ENCODE measurements at regions not wholly inside any gene's neighbourhood (a gene's known extent, or its start where the extent isn't known, plus 50 kb on each side); places are given as distances from the start of the nearest gene placed in this dataset.

DNA sequence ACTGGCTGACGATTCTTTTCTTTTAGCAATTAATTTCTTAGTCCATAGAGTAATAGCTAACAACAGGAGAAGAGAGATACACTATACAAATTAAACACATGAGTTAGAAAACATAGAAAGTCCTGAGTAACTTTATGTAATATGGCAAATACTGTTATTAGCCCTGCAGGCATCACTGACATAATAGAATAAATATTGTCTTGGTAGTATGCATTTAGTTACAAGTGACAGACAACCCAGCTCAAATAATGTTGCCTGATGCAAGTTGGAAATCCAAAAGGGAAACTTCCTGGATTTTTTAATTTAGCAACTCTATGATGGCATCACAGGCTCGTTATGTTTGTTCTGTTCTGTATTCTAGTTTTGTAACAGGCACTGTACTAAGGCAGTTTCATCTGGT, 95.1 kb downstream of the DKK1 start:
- H3K27ac ChIP-seq: no peak overlapping the region
- TF ChIP-seq, protein P1, sequence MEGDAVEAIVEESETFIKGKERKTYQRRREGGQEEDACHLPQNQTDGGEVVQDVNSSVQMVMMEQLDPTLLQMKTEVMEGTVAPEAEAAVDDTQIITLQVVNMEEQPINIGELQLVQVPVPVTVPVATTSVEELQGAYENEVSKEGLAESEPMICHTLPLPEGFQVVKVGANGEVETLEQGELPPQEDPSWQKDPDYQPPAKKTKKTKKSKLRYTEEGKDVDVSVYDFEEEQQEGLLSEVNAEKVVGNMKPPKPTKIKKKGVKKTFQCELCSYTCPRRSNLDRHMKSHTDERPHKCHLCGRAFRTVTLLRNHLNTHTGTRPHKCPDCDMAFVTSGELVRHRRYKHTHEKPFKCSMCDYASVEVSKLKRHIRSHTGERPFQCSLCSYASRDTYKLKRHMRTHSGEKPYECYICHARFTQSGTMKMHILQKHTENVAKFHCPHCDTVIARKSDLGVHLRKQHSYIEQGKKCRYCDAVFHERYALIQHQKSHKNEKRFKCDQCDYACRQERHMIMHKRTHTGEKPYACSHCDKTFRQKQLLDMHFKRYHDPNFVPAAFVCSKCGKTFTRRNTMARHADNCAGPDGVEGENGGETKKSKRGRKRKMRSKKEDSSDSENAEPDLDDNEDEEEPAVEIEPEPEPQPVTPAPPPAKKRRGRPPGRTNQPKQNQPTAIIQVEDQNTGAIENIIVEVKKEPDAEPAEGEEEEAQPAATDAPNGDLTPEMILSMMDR (IDR thresholded peaks at IDR 0.05; ENCODE audit: low read depth, low read length): no peak
- no peaks in the 10 kb centered on the region for H3K36me3 ChIP-seq
- H3K9me3 ChIP-seq (ENCODE audit: low read depth): no peaks in the 10 kb centered on the region
- H3K4me1 ChIP-seq (ENCODE audit: low read depth): no peaks in the 10 kb centered on the region
- no peaks in the 10 kb centered on the region for H3K27me3 ChIP-seq
- no peak for DNase-seq (ENCODE audit: low read depth in 1 of 2, low spot score in 1 of 2)
- H3K4me3 ChIP-seq: no peak overlapping the region

DNA sequence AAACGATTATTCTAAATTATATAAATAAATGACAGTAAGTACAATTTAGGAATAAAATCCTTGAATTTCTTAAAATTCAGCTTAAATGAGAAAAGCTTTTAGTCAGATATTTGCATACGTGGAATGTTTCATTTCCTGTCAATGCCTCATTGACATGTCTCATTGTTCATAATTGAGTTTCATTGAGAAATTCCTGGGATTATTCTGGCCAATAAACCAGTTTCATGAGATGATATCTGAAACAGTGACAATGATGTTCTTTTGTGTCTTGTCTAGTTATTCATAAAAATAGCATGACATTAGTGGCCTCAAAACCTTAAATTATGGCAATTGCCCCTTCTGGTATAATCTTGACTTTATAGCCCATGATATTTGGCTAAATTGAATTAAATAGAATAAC, 95.8 kb downstream of the DKK1 start:
- H3K27me3 ChIP-seq: no peaks in the 10 kb centered on the region
- no peak overlapping the region for H3K27ac ChIP-seq
- TF ChIP-seq, protein P1 (IDR thresholded peaks at IDR 0.05; ENCODE audit: low read depth, low read length): no peak
- no peak for DNase-seq (ENCODE audit: low read depth in 1 of 2, low spot score in 1 of 2)
- H3K9me3 ChIP-seq (ENCODE audit: low read depth): no peaks in the 10 kb centered on the region
- no peak overlapping the region for H3K4me3 ChIP-seq
- no peaks in the 10 kb centered on the region for H3K4me1 ChIP-seq (ENCODE audit: low read depth)
- H3K36me3 ChIP-seq: no peaks in the 10 kb centered on the region

DNA sequence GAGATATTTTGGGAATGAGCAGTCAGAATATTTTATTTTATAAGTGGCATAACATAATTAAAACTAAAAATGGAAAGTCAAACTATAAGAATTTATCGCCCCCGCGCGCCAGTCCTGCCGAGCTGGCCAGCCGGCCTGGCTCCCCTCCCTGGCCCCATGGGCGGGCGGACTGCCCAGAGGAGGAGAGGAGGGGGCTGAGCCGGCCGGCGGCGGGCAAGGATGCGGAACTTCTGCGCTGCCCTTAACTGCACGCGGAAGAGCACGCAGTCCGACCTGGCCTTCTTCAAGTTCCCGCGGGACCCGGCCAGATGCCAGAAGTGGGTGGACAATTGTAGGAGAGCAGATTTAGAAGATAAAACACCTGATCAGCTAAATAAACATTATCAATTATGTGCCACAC, 96.8 kb downstream of the DKK1 start:
- H3K27ac ChIP-seq: no peak overlapping the region
- H3K27me3 ChIP-seq: no peaks in the 10 kb centered on the region
- TF ChIP-seq, protein P1 (IDR thresholded peaks at IDR 0.05; ENCODE audit: low read depth, low read length): no peak
- no peak for DNase-seq (ENCODE audit: low read depth in 1 of 2, low spot score in 1 of 2)
- H3K9me3 ChIP-seq (ENCODE audit: low read depth): no peaks in the 10 kb centered on the region
- H3K4me3 ChIP-seq: no peak overlapping the region
- H3K36me3 ChIP-seq: no peaks in the 10 kb centered on the region
- H3K4me1 ChIP-seq (ENCODE audit: low read depth): no peaks in the 10 kb centered on the region

DNA sequence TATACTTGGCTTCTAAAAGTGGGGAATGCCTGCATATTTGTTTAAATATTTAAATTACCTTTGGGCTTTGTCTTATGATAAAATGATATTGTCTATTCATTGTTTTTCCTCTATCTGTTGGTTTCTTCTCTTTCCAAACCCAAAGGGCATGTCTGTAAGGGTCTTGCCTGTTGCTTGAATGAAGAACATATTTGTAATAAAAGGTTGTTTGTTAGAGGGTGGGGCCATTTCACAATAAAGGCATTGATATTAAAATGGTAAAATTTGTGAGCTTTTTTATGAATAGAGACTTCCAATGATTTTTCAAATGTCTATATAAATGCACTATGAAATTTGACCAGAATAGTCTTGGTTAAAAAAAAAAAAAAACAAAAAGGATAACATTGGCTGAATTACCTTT, 105.2 kb downstream of the DKK1 start:
- Histone ChIP-seq H3K4me3 (no peak overlapping the region), H3K27ac (no peak overlapping the region), H3K36me3 (no peaks in the 10 kb centered on the region), H3K27me3 (no peaks in the 10 kb centered on the region), H3K4me1 (ENCODE audit: low read depth) (no peaks in the 10 kb centered on the region), H3K9me3 (ENCODE audit: low read depth) (no peaks in the 10 kb centered on the region)
- TF ChIP-seq, protein P1 (IDR thresholded peaks at IDR 0.05; ENCODE audit: low read depth, low read length): no peak
- no peak for DNase-seq (ENCODE audit: low read depth in 1 of 2, low spot score in 1 of 2)

DNA sequence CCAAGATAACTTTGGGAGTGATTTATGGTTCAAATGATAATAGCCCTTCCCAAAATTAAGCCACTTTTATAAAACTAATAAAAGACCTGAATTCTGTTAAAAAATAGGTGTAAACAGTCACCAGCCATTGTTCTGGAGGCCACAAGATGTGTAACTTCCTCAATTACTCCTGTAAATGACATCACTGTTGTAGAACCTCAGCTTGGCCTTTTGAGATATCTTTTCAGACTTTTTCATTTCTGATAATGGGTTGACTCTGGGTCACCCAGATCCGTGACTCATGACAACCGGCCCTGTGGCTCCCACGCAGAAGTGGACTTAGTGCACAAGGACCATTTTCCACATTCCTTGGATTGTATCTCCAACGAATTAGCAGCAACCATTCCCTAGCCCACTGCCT, 106.6 kb downstream of the DKK1 start:
- H3K4me3 ChIP-seq: no peak overlapping the region
- no peaks in the 10 kb centered on the region for H3K9me3 ChIP-seq (ENCODE audit: low read depth)
- TF ChIP-seq, protein P1 (IDR thresholded peaks at IDR 0.05; ENCODE audit: low read depth, low read length): no peak
- H3K27ac ChIP-seq: no peak overlapping the region
- no peaks in the 10 kb centered on the region for H3K36me3 ChIP-seq
- no peaks in the 10 kb centered on the region for H3K4me1 ChIP-seq (ENCODE audit: low read depth)
- peak in 1 of 2 donors; percentile 40 for DNase-seq (ENCODE audit: low read depth in 1 of 2, low spot score in 1 of 2)
- no peaks in the 10 kb centered on the region for H3K27me3 ChIP-seq

DNA sequence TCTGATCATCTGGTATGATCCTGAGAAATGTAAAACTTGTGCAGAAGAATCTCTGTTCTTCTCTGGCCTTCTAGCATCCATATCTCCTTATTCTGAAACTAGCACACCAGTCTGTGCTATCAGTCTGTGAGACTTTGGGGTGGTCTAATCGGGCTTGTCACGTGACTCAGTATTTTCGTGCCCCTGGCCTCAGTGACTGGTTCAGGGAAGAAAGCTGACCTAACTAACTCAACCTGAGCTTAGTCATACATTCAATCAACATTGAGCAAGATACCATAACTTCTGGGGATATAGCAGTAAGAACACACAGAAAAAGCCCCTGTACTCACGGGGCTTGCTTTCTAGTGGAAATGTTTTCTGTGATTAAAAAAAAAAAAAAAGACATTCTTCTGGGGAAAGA, 109.3 kb downstream of the DKK1 start:
- no peak for DNase-seq (ENCODE audit: low read depth in 1 of 2, low spot score in 1 of 2)
- H3K27me3 ChIP-seq: no peaks in the 10 kb centered on the region
- H3K27ac ChIP-seq: no peak overlapping the region
- no peaks in the 10 kb centered on the region for H3K9me3 ChIP-seq (ENCODE audit: low read depth)
- no peaks in the 10 kb centered on the region for H3K4me1 ChIP-seq (ENCODE audit: low read depth)
- H3K36me3 ChIP-seq: no peaks in the 10 kb centered on the region
- no peak overlapping the region for H3K4me3 ChIP-seq
- TF ChIP-seq, protein P1 (IDR thresholded peaks at IDR 0.05; ENCODE audit: low read depth, low read length): no peak
